Upper lobe of right lung (tissue), 1 donor: ENCODE measurements at regions not wholly inside any gene's neighbourhood (a gene's known extent, or its start where the extent isn't known, plus 50 kb on each side); places are given as distances from the start of the nearest gene placed in this dataset.

Experiments
- ATAC-seq: fragments of 200-7000 bp; cut with Tn5 transposase; one replicate; pipeline ENCODE4 v1.9.1; 2020; ENCODE audit warnings: mild to moderate bottlenecking, moderate library complexity
- DNase-seq: peaks from one replicate; pipeline ENCODE4 v3.0.0-alpha.2; 2020
- H3K27ac ChIP-seq: fragments of 200-600 bp; one replicate; pipeline ENCODE4 v1.8.0; 2022
- H3K27me3 ChIP-seq: fragments of 200-600 bp; one replicate; pipeline ENCODE4 v1.8.0; 2022; ENCODE audit warnings: mild to moderate bottlenecking
- H3K36me3 ChIP-seq: fragments of 200-600 bp; one replicate; pipeline ENCODE4 v1.8.0; 2022
- H3K4me1 ChIP-seq: fragments of 200-600 bp; one replicate; pipeline ENCODE4 v1.8.0; 2022
- H3K4me3 ChIP-seq: fragments of 200-600 bp; one replicate; pipeline ENCODE4 v1.8.0; 2022; ENCODE audit warnings: mild to moderate bottlenecking
- H3K9me3 ChIP-seq: fragments of 200-600 bp; one replicate; pipeline ENCODE4 v1.8.0; 2022
- CTCF ChIP-seq: fragments of 200-600 bp; IDR thresholded peaks from one replicate; pipeline ENCODE4 v1.8.0; 2022; ENCODE audit warnings: antibody characterized with exemption
- intact Hi-C: fragments of 100-400 bp; cut with DNase I; formaldehyde crosslinking; loops from one replicate; pipeline ENCODE4 v1.11.0; 2022
- donor health status: DM: no; HTN: yes; CAD: no; lungs with severe emphysema.

GRCh38 chrX:121120690-121121605 is 73.5 kb downstream of the GLUD2 start:
- no peak for ATAC-seq
- no peak for TF ChIP-seq CTCF
- DNase-seq: no peak
- intact Hi-C loops: no loop called here
- no peaks in the 10 kb centered on the region for H3K4me1 ChIP-seq
- no peaks in the 10 kb centered on the region for H3K27me3 ChIP-seq
- no peaks in the 10 kb centered on the region for H3K36me3 ChIP-seq
- no peak overlapping the region for H3K27ac ChIP-seq
- no peak overlapping the region for H3K4me3 ChIP-seq
- H3K9me3 ChIP-seq: no peaks in the 10 kb centered on the region

DNA sequence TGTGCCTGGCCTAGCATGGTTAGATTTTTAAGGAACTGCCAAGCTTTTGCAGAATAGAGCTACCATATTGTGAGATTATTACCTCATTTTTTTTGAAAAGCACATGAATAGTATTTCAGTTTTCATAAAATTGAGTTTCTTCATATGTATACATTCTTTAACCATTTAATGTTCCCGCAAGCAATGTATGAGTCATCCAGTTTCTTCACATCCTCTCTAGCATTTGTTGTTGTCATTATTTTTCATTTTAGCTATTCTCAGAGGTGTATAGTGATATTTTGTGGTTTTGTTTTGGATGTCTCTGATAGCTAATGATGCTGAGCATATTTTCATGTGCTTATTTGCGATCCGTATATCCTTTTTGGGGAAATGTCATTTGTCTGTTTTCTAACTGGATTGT is 74.9 kb downstream of the GLUD2 start:
- ATAC-seq: no peak
- Histone ChIP-seq H3K27me3 (no peaks in the 10 kb centered on the region), H3K27ac (no peak overlapping the region), H3K9me3 (no peaks in the 10 kb centered on the region), H3K4me3 (no peak overlapping the region), H3K36me3 (no peaks in the 10 kb centered on the region), H3K4me1 (no peaks in the 10 kb centered on the region)
- intact Hi-C loops: no loop called here
- DNase-seq: no peak
- TF ChIP-seq CTCF: no peak

DNA sequence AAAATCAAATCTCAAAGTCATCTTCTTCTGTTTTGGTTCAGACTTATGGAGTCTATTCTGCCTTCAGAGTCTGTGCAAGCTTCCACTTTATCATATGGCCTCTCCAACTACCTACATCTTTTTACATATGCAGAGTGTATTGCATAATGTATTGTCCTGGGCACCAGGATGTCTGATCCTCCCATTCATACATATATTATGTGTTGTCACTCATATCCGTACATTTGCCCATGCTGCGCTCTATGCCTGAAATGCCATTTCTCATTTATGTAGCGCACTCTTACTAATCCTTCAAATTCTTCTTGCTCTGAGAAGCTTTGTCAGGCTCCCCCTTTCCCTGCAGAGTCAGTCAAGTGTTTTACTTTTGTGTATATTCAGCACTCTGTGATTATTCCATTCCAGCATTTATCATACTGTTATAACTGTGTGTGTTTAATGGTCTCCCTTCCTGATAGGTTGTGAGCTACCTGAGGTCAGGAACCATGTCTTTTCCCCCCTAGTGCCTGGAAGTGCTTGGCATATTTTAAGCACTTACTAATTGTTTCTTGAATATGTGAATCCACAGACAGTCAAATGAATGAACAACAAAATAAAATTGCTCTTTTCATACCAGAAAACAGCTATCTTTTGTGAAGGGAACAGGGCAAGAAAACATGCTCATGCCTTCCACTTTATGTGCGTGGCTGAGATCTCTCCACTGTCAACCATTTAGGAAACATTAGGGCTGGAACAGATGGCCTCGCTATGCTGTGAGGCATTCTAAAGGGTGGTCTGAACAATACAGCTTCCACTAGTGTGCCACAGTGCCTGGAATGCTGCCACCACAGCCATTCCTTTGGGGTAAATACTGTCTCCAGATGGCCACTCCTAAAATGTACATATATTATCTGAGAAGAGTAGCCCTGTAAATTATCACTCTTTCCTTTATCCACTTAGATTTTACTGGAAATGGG is 81.8 kb downstream of the GLUD2 start:
- Histone ChIP-seq H3K4me3 (no peak overlapping the region), H3K27me3 (no peaks in the 10 kb centered on the region), H3K27ac (no peak overlapping the region), H3K36me3 (no peaks in the 10 kb centered on the region), H3K9me3 (no peaks in the 10 kb centered on the region), H3K4me1 (no peaks in the 10 kb centered on the region)
- DNase-seq: no peak
- intact Hi-C loops: no loop called here
- no peak for TF ChIP-seq CTCF
- ATAC-seq: no peak

GRCh38 chrX:121132675-121133074 is 85.3 kb downstream of the GLUD2 start:
- Histone ChIP-seq H3K36me3 (no peaks in the 10 kb centered on the region), H3K4me1 (no peaks in the 10 kb centered on the region), H3K4me3 (no peak overlapping the region), H3K9me3 (no peaks in the 10 kb centered on the region), H3K27ac (no peak overlapping the region), H3K27me3 (no peaks in the 10 kb centered on the region)
- TF ChIP-seq CTCF: no peak
- intact Hi-C loops: no loop called here
- ATAC-seq (no peak), DNase-seq (no peak)

DNA sequence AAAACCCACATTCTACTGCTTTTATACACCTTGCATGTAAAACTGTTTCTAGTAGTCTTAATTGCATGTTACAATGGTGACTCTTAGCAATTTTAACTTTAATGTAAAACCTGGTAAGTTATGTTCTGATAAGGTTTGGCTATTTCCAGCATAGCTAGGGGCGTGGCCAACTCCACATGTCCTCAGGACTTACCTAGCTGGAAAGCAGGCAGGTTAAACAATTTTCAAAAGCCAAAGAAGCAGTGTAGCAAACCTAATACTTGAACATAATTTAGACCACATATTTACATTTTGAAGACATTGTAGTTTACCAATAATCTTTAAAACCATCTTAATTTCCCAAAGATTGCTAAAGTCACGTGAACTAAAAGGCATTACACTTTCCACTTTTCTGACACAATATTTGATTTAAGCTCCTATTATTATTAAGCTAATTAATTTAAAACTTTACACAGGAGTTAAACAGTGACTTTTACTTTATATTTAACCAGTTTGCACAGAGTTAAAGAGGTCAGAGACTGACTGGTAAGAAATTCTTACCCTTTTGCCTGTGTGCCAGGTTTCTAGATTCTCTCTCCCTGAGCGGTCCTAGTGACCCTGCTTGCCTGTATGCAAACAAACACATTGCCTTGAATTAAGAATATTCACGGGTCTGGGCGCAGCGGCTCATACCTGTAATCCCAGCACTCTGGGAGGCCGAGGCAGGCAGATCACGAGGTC is 88.2 kb downstream of the GLUD2 start:
- H3K4me3 ChIP-seq: no peak overlapping the region
- H3K27ac ChIP-seq: no peak overlapping the region
- intact Hi-C loops: no loop called here
- ATAC-seq (no peak), DNase-seq (no peak)
- no peak for TF ChIP-seq CTCF
- no peaks in the 10 kb centered on the region for H3K27me3 ChIP-seq
- H3K9me3 ChIP-seq: no peaks in the 10 kb centered on the region
- no peaks in the 10 kb centered on the region for H3K4me1 ChIP-seq
- H3K36me3 ChIP-seq: no peaks in the 10 kb centered on the region
